Natural killer cell (primary cell): ENCODE measurements at regions not wholly inside any gene's neighbourhood (a gene's known extent, or its start where the extent isn't known, plus 50 kb on each side); places are given as distances from the start of the nearest gene placed in this dataset.

Source experiments
- ATAC-seq, 3 donors: fragments of 150-1000 bp in 2 of 3; fragments of 200-7000 bp in 1 of 3; cut with Tn5 transposase; 1 replicate in 1 of 3; 2 replicates in 2 of 3; pipeline ENCODE4 v1.10.0; 2021; ENCODE audit warnings: mild to moderate bottlenecking in 2 of 3, moderate library complexity in 2 of 3
- DNase-seq, 2 donors: peaks; one replicate each; pipeline versions ENCODE4 v3.0.0 to v3.0.0-alpha.2; 2013 to 2021; ENCODE audit warnings: mixed read lengths in 1 of 2
- H3K27ac ChIP-seq: one replicate; pipeline ENCODE4 v1.5.1; 2013; ENCODE audit warnings: mild to moderate bottlenecking, low read length
- H3K27me3 ChIP-seq: one replicate; pipeline ENCODE4 v1.6.1; 2013; ENCODE audit warnings: low read length; ENCODE audit not compliant: control insufficient read depth, insufficient read depth
- H3K36me3 ChIP-seq: one replicate; pipeline ENCODE4 v1.6.1; 2013; ENCODE audit warnings: low read length; ENCODE audit not compliant: control insufficient read depth, insufficient read depth
- H3K4me1 ChIP-seq: one replicate; pipeline ENCODE4 v1.6.1; 2013; ENCODE audit warnings: low read length; ENCODE audit not compliant: control insufficient read depth, insufficient read depth
- H3K4me3 ChIP-seq: one replicate; pipeline ENCODE4 v1.5.1; 2013; ENCODE audit warnings: low read length
- H3K9me3 ChIP-seq: one replicate; pipeline ENCODE4 v1.6.1; 2013; ENCODE audit warnings: low read length; ENCODE audit not compliant: control insufficient read depth, insufficient read depth
- H3K27ac Mint-ChIP-seq, 2 donors: one replicate each; pipeline ENCODE4 v1.8.0; 2022; ENCODE audit warnings: mild to moderate bottlenecking in 2 of 2, mixed read lengths in 2 of 2, moderate library complexity in 1 of 2
- H3K27me3 Mint-ChIP-seq, 2 donors: one replicate each; pipeline ENCODE4 v1.8.0; 2022; ENCODE audit warnings: low read depth in 2 of 2, mixed read lengths in 2 of 2
- H3K36me3 Mint-ChIP-seq: one replicate; pipeline ENCODE4 v1.8.0; 2022; ENCODE audit warnings: mixed read lengths
- H3K4me1 Mint-ChIP-seq, 2 donors: one replicate each; pipeline ENCODE4 v1.8.0; 2022; ENCODE audit warnings: mixed read lengths in 2 of 2
- H3K4me3 Mint-ChIP-seq: one replicate; pipeline ENCODE4 v1.8.0; 2022; ENCODE audit warnings: mild to moderate bottlenecking, moderate library complexity, mixed read lengths
- H3K9me3 Mint-ChIP-seq, 2 donors: one replicate each; pipeline ENCODE4 v1.8.0; 2022; ENCODE audit warnings: mixed read lengths in 2 of 2
- WGBS: methylation state at CpG from one replicate; pipeline ENCODE4 v1.1.7; 2013; ENCODE audit warnings: missing lambda C conversion rate; ENCODE audit not compliant: insufficient coverage; 5-methylcytosine and 5-hydroxymethylcytosine counted together
- intact Hi-C: fragments of 100-400 bp; cut with micrococcal nuclease; formaldehyde crosslinking; loops from one replicate; pipeline ENCODE4 v1.14.2; 2022
- TF ChIP-seq, protein P1 (sequence below): fragments of 200-600 bp; IDR thresholded peaks from one replicate; pipeline ENCODE4 v1.8.0; 2022; ENCODE audit warnings: antibody characterized with exemption

DNA sequence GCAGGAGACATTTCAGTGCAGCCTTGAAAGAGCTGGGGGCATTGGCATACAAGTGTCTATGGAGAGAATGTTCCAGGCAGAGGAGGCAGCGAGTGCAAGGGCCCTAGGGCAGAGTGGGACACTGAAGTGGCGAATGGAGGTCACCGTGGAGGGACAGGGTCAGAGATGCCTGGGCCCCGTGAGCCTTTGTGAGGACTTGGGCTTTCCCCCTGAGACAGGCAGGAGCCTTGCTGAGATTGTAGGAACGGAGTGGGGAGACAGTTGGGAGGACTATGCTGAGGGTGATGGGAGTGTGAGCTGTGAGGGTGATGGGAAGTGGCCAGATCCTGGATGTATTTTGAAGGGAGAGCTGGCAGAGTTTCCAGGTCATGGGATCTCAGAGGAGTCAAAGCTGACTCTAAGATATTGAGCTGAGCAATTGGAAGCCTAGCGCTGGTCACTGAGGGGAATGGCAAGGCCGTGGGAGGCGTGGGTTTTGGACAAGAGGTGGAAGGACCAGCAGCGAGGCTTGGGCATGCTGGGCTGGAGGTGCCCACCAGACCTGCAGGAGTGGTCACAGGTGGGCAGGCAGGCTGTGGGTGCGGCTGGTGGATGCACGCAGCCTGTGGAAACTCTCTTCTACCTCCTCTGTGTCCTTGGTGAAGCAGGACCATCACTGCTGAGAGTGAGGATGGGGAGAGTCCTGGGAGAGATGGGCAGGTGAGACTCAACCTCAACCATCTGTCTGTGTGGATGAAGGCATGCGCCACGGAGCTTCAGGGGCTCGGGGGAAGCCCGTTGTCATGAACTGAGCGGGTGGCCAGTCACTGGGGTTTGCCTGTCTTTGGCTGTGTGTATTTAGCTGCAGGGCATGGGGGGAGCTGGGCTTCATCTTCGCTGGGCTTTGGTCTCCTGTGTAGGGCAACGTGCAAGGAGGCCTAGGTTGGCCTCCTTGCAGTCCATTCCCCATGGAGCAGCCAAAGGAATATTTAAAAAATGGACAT lies 241.2 kb upstream of the HS6ST1 start:
- no peak overlapping the region for H3K27ac Mint-ChIP-seq
- no peak overlapping the region for H3K4me3 ChIP-seq
- H3K4me1 ChIP-seq: no peaks in the 10 kb centered on the region
- DNase-seq (no peak), ATAC-seq (no peak)
- TF ChIP-seq, protein P1, sequence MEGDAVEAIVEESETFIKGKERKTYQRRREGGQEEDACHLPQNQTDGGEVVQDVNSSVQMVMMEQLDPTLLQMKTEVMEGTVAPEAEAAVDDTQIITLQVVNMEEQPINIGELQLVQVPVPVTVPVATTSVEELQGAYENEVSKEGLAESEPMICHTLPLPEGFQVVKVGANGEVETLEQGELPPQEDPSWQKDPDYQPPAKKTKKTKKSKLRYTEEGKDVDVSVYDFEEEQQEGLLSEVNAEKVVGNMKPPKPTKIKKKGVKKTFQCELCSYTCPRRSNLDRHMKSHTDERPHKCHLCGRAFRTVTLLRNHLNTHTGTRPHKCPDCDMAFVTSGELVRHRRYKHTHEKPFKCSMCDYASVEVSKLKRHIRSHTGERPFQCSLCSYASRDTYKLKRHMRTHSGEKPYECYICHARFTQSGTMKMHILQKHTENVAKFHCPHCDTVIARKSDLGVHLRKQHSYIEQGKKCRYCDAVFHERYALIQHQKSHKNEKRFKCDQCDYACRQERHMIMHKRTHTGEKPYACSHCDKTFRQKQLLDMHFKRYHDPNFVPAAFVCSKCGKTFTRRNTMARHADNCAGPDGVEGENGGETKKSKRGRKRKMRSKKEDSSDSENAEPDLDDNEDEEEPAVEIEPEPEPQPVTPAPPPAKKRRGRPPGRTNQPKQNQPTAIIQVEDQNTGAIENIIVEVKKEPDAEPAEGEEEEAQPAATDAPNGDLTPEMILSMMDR: no peak
- no peaks in the 10 kb centered on the region for H3K4me1 Mint-ChIP-seq
- no peaks in the 10 kb centered on the region for H3K36me3 ChIP-seq
- no peaks in the 10 kb centered on the region for H3K9me3 ChIP-seq
- no peaks in the 10 kb centered on the region for H3K9me3 Mint-ChIP-seq
- H3K27me3 ChIP-seq: no peaks in the 10 kb centered on the region
- no peaks in the 10 kb centered on the region for H3K27me3 Mint-ChIP-seq
- H3K36me3 Mint-ChIP-seq: no peaks in the 10 kb centered on the region
- WGBS: 86% methylated on average over 18 of the region's 18 CpGs
- no peak overlapping the region for H3K27ac ChIP-seq
- no peak overlapping the region for H3K4me3 Mint-ChIP-seq
- intact Hi-C loops: no loop called here

DNA sequence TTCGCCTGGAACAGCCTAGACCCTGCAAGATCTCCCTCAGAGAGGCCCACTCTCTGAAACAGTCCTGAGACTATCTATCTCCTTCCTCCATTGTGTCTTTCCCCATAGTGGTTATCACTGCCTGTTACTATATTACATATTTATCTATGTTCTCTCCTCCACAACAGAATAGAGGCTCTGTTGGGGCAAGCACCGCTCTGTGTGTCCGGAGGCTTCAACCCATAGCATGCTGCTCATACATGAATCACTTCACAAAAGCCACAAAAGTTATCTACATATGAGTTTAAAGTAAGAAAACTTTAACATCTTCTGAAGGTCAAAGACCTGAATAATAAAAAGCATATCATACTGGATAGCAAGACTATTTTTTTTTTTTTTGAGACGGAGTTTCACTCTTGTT lies 242.1 kb upstream of the HS6ST1 start:
- Histone ChIP-seq H3K4me1 (no peaks in the 10 kb centered on the region), H3K4me3 (no peak overlapping the region), H3K27ac (no peak overlapping the region), H3K9me3 (no peaks in the 10 kb centered on the region), H3K36me3 (no peaks in the 10 kb centered on the region), H3K27me3 (no peaks in the 10 kb centered on the region)
- Mint-ChIP-seq H3K27ac (no peak overlapping the region), H3K4me1 (no peaks in the 10 kb centered on the region), H3K36me3 (no peaks in the 10 kb centered on the region), H3K4me3 (no peak overlapping the region), H3K27me3 (no peaks in the 10 kb centered on the region), H3K9me3 (no peaks in the 10 kb centered on the region)
- TF ChIP-seq, protein P1: no peak
- intact Hi-C loops: no loop called here
- DNase-seq (no peak), ATAC-seq (no peak)
- 88% methylated on average over 2 of the region's 4 CpGs for WGBS

DNA sequence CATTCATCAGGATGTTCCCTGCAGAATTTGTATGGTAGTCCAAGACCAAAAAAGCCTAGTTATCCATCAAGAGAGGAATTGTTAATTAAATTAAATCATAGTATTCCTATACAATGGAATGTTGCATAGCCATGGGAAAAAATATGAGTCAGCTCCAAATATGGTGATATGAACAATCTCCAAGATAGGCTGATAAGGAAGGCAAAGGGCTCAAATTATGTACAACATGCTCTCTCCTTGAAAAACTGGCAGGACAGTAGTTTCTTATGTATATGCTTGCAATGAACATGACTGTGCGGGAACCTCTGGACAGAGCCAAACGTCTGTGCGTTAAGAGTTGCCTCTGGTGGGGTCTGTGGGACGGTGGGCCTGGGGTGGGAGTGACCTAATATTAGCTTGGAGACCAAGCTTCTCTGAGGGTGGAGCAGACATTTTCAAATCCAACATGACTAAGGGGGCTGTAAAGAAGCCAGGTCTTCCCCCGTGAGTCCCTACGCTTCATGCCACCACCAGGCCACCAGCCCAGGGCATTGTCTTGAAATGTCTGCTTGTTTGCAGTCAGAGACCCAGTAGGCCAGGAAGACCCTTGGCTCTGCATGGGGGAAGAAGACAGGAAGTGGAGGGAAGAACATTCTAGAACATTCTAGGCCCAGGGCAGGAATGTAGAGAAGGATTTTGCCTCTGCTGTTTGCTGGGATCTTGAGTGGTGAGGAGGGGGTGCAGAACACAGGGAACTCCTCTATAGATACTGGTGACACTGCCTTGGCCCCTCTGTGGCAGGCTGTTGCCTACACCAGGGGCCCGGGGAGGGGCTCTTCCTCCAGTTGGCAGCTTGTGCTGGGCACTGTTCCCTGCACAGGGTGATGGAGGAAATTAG lies 244.0 kb upstream of the HS6ST1 start:
- no peaks in the 10 kb centered on the region for H3K4me1 ChIP-seq
- H3K9me3 ChIP-seq: no peaks in the 10 kb centered on the region
- Mint-ChIP-seq H3K27me3 (no peaks in the 10 kb centered on the region), H3K9me3 (no peaks in the 10 kb centered on the region), H3K4me3 (no peak overlapping the region), H3K36me3 (no peaks in the 10 kb centered on the region), H3K4me1 (no peaks in the 10 kb centered on the region), H3K27ac (no peak overlapping the region)
- 93% methylated on average over 7 of the region's 7 CpGs for WGBS
- ATAC-seq (no peak), DNase-seq (no peak)
- no peak overlapping the region for H3K4me3 ChIP-seq
- H3K36me3 ChIP-seq: no peaks in the 10 kb centered on the region
- no peak overlapping the region for H3K27ac ChIP-seq
- H3K27me3 ChIP-seq: no peaks in the 10 kb centered on the region
- TF ChIP-seq, protein P1: no peak
- intact Hi-C loops: no loop called here
